IMR-90 (cell line): ENCODE measurements at regions not wholly inside any gene's neighbourhood (a gene's known extent, or its start where the extent isn't known, plus 50 kb on each side); places are given as distances from the start of the nearest gene placed in this dataset.

Source experiments
- ATAC-seq: fragments of 200-7000 bp; cut with Tn5 transposase; 2 replicates; pipeline ENCODE4 v1.9.1; 2020; ENCODE audit warnings: low read depth, mild to moderate bottlenecking, moderate library complexity
- BruUV-seq: library from RNA; stranded (reverse); fragments of 400-500 nt; replicated peaks from 2 replicates; lab custom pipeline; 2021; lab: Mats Ljungman, UMichigan
- CTCF ChIA-PET: fragments of 300-600 bp; formaldehyde crosslinking; extraction: SDS; loops from one replicate; lab custom pipeline; 2021; ENCODE audit warnings: antibody characterized with exemption; lab: Yijun Ruan, JAX
- POLR2A ChIA-PET: fragments of 300-600 bp; sonication (Branson Sonifier 250); formaldehyde crosslinking; loops from one replicate; lab custom pipeline; 2022; ENCODE audit warnings: antibody characterized with exemption; ENCODE audit not compliant: unreplicated experiment; lab: Charles Lee
- DNase-seq: peaks from one replicate; pipeline ENCODE4 v3.0.0; 2013
- H2AFZ ChIP-seq: replicated peaks from 2 replicates; pipeline ENCODE3; 2013; ENCODE audit warnings: low read length, mild to moderate bottlenecking; ENCODE audit not compliant: poor library complexity
- H2AK5ac ChIP-seq: 2 replicates; pipeline ENCODE4 v1.6.1; 2013; ENCODE audit warnings: low read depth, low read length, inconsistent platforms
- H2AK9ac ChIP-seq: replicated peaks from 2 replicates; pipeline ENCODE3; 2013; ENCODE audit warnings: mild to moderate bottlenecking, low read depth, low read length, moderate library complexity; ENCODE audit not compliant: poor library complexity
- H2BK120ac ChIP-seq: 2 replicates; pipeline ENCODE4 v1.6.1; 2013; ENCODE audit warnings: low read depth, low read length, inconsistent platforms
- H2BK15ac ChIP-seq: 3 replicates; pipeline ENCODE4 v1.6.1; 2013; ENCODE audit warnings: low read depth, low read length, inconsistent platforms
- H2BK20ac ChIP-seq: 2 replicates; pipeline ENCODE4 v1.6.1; 2013; ENCODE audit warnings: low read depth, mild to moderate bottlenecking, inconsistent platforms, low read length, moderate library complexity
- H2BK5ac ChIP-seq: 2 replicates; pipeline ENCODE4 v1.6.1; 2013; ENCODE audit warnings: mild to moderate bottlenecking, low read depth, low read length, inconsistent platforms; ENCODE audit not compliant: poor library complexity, severe bottlenecking
- H3K14ac ChIP-seq: replicated peaks from 2 replicates; pipeline ENCODE4 v1.6.1; 2013; ENCODE audit warnings: low read depth, low read length, inconsistent platforms
- H3K18ac ChIP-seq: 2 replicates; pipeline ENCODE4 v1.6.1; 2013; ENCODE audit warnings: low read depth, low read length, control low read depth
- H3K23ac ChIP-seq: 2 replicates; pipeline ENCODE4 v1.6.1; 2013; ENCODE audit warnings: low read depth, low read length, inconsistent platforms
- H3K27ac ChIP-seq: 2 replicates; pipeline ENCODE4 v1.5.1; 2013; ENCODE audit warnings: mild to moderate bottlenecking, control low read depth, low read length; ENCODE audit not compliant: insufficient read depth
- H3K27me3 ChIP-seq: 2 replicates; pipeline ENCODE4 v1.6.1; 2013; ENCODE audit warnings: low read length; ENCODE audit not compliant: control insufficient read depth, insufficient read depth
- H3K36me3 ChIP-seq: 2 replicates; pipeline ENCODE4 v1.6.1; 2013; ENCODE audit warnings: low read length, mixed read lengths; ENCODE audit not compliant: control insufficient read depth, insufficient read depth
- H3K4ac ChIP-seq: 2 replicates; pipeline ENCODE4 v1.6.1; 2013; ENCODE audit warnings: low read depth, low read length, inconsistent platforms
- H3K4me1 ChIP-seq: 2 replicates; pipeline ENCODE4 v1.6.1; 2013; ENCODE audit warnings: low read length, mixed read lengths; ENCODE audit not compliant: control insufficient read depth, insufficient read depth
- H3K4me2 ChIP-seq: 2 replicates; pipeline ENCODE4 v1.6.1; 2013; ENCODE audit warnings: low read depth, mild to moderate bottlenecking, control low read depth, low read length, moderate library complexity
- H3K4me3 ChIP-seq: 2 replicates; pipeline ENCODE4 v1.5.1; 2013; ENCODE audit warnings: low read depth, mild to moderate bottlenecking, control low read depth, low read length, moderate library complexity; ENCODE audit not compliant: insufficient read depth
- H3K56ac ChIP-seq: 2 replicates; pipeline ENCODE4 v1.6.1; 2013; ENCODE audit warnings: low read length, inconsistent platforms; ENCODE audit not compliant: insufficient read depth; ENCODE audit errors: extremely low read depth
- H3K79me1 ChIP-seq, 2 experiments: 2 replicates each; pipeline ENCODE4 v1.6.1; 2013; ENCODE audit warnings: low read length in 2 of 2, inconsistent platforms in 1 of 2, low read depth in 1 of 2
- H3K9ac ChIP-seq: 2 replicates; pipeline ENCODE4 v1.6.1; 2013; ENCODE audit warnings: low read depth, low read length, control low read depth
- H3K9me1 ChIP-seq: 2 replicates; pipeline ENCODE4 v1.6.1; 2013; ENCODE audit warnings: low read length, inconsistent platforms; ENCODE audit not compliant: insufficient read depth
- H3K9me3 ChIP-seq: 2 replicates; pipeline ENCODE4 v1.6.1; 2013; ENCODE audit warnings: low read length; ENCODE audit not compliant: control insufficient read depth, insufficient read depth
- H4K20me1 ChIP-seq: 2 replicates; pipeline ENCODE4 v1.6.1; 2013; ENCODE audit warnings: low read length, inconsistent platforms; ENCODE audit not compliant: insufficient read depth
- H4K5ac ChIP-seq: 2 replicates; pipeline ENCODE4 v1.6.1; 2013; ENCODE audit warnings: mild to moderate bottlenecking, low read depth, low read length, control low read depth
- H4K8ac ChIP-seq, 2 experiments: 2 replicates each; pipeline ENCODE4 v1.6.1; 2013; ENCODE audit warnings: low read depth in 2 of 2, low read length in 2 of 2, control low read depth in 1 of 2, inconsistent platforms in 1 of 2
- H4K91ac ChIP-seq: 2 replicates; pipeline ENCODE4 v1.6.1; 2013; ENCODE audit warnings: low read depth, low read length, inconsistent platforms; ENCODE audit not compliant: insufficient read depth
- BHLHE40 ChIP-seq: fragments of 150-350 bp; IDR thresholded peaks from 2 replicates; pipeline ENCODE4 v1.6.1; 2016; ENCODE audit warnings: mild to moderate bottlenecking, low read depth, low read length
- FOS ChIP-seq: fragments of 150-350 bp; IDR thresholded peaks from 2 replicates; pipeline ENCODE4 v1.6.1; 2016; ENCODE audit warnings: low read depth, low read length
- MAZ ChIP-seq: IDR thresholded peaks from 2 replicates; pipeline ENCODE4 v1.6.1; 2012; ENCODE audit warnings: low read depth, mild to moderate bottlenecking, low read length, improper control_type of control experiment, moderate library complexity, borderline replicate concordance
- MXI1 ChIP-seq: IDR thresholded peaks from 2 replicates; pipeline ENCODE4 v1.6.1; 2012; ENCODE audit warnings: low read depth, mild to moderate bottlenecking, low read length, moderate library complexity, borderline replicate concordance
- POLR2A ChIP-seq: IDR thresholded peaks from 2 replicates; pipeline ENCODE4 v1.6.1; 2012; ENCODE audit warnings: mild to moderate bottlenecking, low read depth, low read length
- RAD21 ChIP-seq: IDR thresholded peaks from 2 replicates; pipeline ENCODE4 v1.6.1; 2012; ENCODE audit warnings: low read length, improper control_type of control experiment
- RCOR1 ChIP-seq: IDR thresholded peaks from 2 replicates; pipeline ENCODE4 v1.6.1; 2012; ENCODE audit warnings: mild to moderate bottlenecking, low read length, improper control_type of control experiment; ENCODE audit not compliant: insufficient replicate concordance
- RFX5 ChIP-seq: IDR thresholded peaks from 2 replicates; pipeline ENCODE4 v1.8.0; 2012; ENCODE audit warnings: low read depth, mild to moderate bottlenecking, low read length, moderate library complexity
- SMC3 ChIP-seq: fragments of 150-350 bp; IDR thresholded peaks from 2 replicates; pipeline ENCODE4 v1.6.1; 2016; ENCODE audit warnings: low read depth, mild to moderate bottlenecking, antibody characterized with exemption, low read length, moderate library complexity
- USF2 ChIP-seq: fragments of 150-350 bp; IDR thresholded peaks from 2 replicates; pipeline ENCODE4 v1.6.1; 2017; ENCODE audit warnings: mild to moderate bottlenecking, antibody characterized with exemption, low read length, low read depth
- dilution Hi-C: fragments of 300-500 bp; cut with HindIII; formaldehyde crosslinking; loops from one replicate; pipeline ENCODE4 v1.14.3; 2018; ENCODE audit warnings: low sequenced_read_pairs; ENCODE audit not compliant: unreplicated experiment
- in situ Hi-C: fragments of 300-500 bp; cut with MboI; formaldehyde crosslinking; loops from 3 replicates; pipeline ENCODE4 v1.14.3; 2019; ENCODE audit warnings: low sequenced_read_pairs, inconsistent platforms, mixed read lengths
- intact Hi-C: fragments of 100-400 bp; cut with micrococcal nuclease; formaldehyde crosslinking; loops from 2 replicates; pipeline ENCODE4 v1.10.0; 2022
- TF ChIP-seq, protein P1 (sequence below): fragments of 150-350 bp; IDR thresholded peaks from 2 replicates; pipeline ENCODE4 v1.6.1; 2016; ENCODE audit warnings: low read depth, mild to moderate bottlenecking, low read length, moderate library complexity, borderline replicate concordance

- ChIA-PET CTCF (no interaction called here), POLR2A (no interaction called here)
- no peak overlapping the region for H4K8ac ChIP-seq
- intact Hi-C loops (no loop called here), in situ Hi-C loops (no loop called here), dilution Hi-C loops (no loop called here)
- H2BK120ac ChIP-seq, result no peak overlapping the region
- H3K23ac ChIP-seq, result no peak overlapping the region
- no peaks in the 10 kb centered on the region for H3K79me1 ChIP-seq
- no peak overlapping the region for H3K4me2 ChIP-seq
- H3K4ac ChIP-seq, result no peak overlapping the region
- H4K5ac ChIP-seq, result no peak overlapping the region
- H4K20me1 ChIP-seq, result no peaks in the 10 kb centered on the region
- no peak overlapping the region for H4K91ac ChIP-seq
- H3K27ac ChIP-seq, result no peak overlapping the region
- TF ChIP-seq RCOR1, result no peak
- no peak for TF ChIP-seq USF2
- no peak for TF ChIP-seq MXI1
- TF ChIP-seq, protein P1, sequence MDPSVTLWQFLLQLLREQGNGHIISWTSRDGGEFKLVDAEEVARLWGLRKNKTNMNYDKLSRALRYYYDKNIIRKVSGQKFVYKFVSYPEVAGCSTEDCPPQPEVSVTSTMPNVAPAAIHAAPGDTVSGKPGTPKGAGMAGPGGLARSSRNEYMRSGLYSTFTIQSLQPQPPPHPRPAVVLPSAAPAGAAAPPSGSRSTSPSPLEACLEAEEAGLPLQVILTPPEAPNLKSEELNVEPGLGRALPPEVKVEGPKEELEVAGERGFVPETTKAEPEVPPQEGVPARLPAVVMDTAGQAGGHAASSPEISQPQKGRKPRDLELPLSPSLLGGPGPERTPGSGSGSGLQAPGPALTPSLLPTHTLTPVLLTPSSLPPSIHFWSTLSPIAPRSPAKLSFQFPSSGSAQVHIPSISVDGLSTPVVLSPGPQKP, result no peak
- no peak for TF ChIP-seq MAZ
- no peak for TF ChIP-seq POLR2A
- no peak for TF ChIP-seq SMC3
- no peak for TF ChIP-seq RFX5
- no peak for TF ChIP-seq RAD21
- no peak for TF ChIP-seq BHLHE40
- TF ChIP-seq FOS, result no peak
- H2AK5ac ChIP-seq, result no peak overlapping the region
- no peak overlapping the region for H2BK20ac ChIP-seq
- H3K9me3 ChIP-seq, result no peaks in the 10 kb centered on the region
- DNase-seq (no peak), ATAC-seq (no peak)
- H3K4me1 ChIP-seq, result no peaks in the 10 kb centered on the region
- H2AK9ac ChIP-seq, result no peak overlapping the region
- H3K36me3 ChIP-seq, result no peaks in the 10 kb centered on the region
- no TSS peak for BruUV-seq
- no peaks in the 10 kb centered on the region for H3K27me3 ChIP-seq
- no peak overlapping the region for H2BK15ac ChIP-seq
- no peaks in the 10 kb centered on the region for H3K9me1 ChIP-seq
- no peak overlapping the region for H3K9ac ChIP-seq
- no peak overlapping the region for H3K14ac ChIP-seq
- no peak overlapping the region for H2AFZ ChIP-seq
- H3K56ac ChIP-seq, result no peak overlapping the region
- no peak overlapping the region for H3K4me3 ChIP-seq
- H2BK5ac ChIP-seq, result no peak overlapping the region
- H3K18ac ChIP-seq, result no peak overlapping the region
Observed at GRCh38 chr16:46519063-46519462, 102.1 kb downstream of the SHCBP1 start.
